ENCODE measurements at regions not wholly inside any gene's neighbourhood (a gene's known extent, or its start where the extent isn't known, plus 50 kb on each side); places are given as distances from the start of the nearest gene placed in this dataset.

DNA sequence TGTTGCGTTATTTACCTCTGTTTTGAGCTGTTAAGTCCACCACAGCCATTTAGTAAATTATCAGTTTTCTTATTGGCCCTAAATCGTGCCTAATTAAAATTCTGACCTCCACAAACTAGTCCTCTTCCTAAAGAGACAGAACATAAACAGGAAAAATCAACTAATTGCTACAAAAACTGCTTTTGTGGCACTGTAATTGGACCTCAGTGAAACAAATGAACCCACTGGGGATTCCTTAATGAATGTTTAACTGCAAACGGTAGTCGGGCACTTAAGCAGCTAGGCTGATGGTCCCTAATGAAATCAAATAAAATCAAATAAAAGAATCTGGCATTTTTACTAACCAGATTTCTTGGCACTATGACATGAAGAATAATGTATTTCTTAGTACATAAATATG is 513.4 kb upstream of the SLC35B3 start:
- ATAC-seq (no peak), DNase-seq (ENCODE audit: low read depth, low spot score) (no peak)
- ChIA-PET POLR2A (no interaction called here), RAD21 (ENCODE audit: low non-redundant PET in 1 of 2, low total read pairs in 2 of 2, uncharacterized antibody in 2 of 2, unreplicated experiment in 2 of 2) (no interaction called here), CTCF (no interaction called here)
- H3K9ac ChIP-seq (ENCODE audit: low read length), result no peak overlapping the region
- no peaks in the 10 kb centered on the region for H3K9me2 ChIP-seq (ENCODE audit: insufficient read depth)
- no peak overlapping the region for H3K4me2 ChIP-seq (ENCODE audit: low read length)
- H3K79me2 ChIP-seq (ENCODE audit: insufficient read depth, low read length), result no peaks in the 10 kb centered on the region
- no peak overlapping the region for H3K27ac ChIP-seq (ENCODE audit: low read depth, low read length)
- intact Hi-C loops (cut with micrococcal nuclease), result no loop called here
- no peaks in the 10 kb centered on the region for H3K27me3 ChIP-seq (ENCODE audit: insufficient read depth, low read length)
- H3K4me3 ChIP-seq (replicated peaks in 1 of 2; ENCODE audit: low read depth in 1 of 2, low read length in 2 of 2), result no peak overlapping the region
- H3K9me3 ChIP-seq (ENCODE audit: control insufficient read depth in 1 of 2, insufficient read depth in 1 of 2, low read depth in 1 of 2, low read length in 2 of 2), result no peaks in the 10 kb centered on the region
- no peaks in the 10 kb centered on the region for H3K36me3 ChIP-seq (ENCODE audit: control insufficient read depth in 1 of 2, insufficient read depth in 2 of 2, low read length in 2 of 2)
- peaks cover 4 to 7% of the 10 kb centered on the region in 2 experiments; a peak in 3 of 4 replicates for H3K4me1 ChIP-seq (ENCODE audit: control insufficient read depth in 1 of 2, insufficient read depth in 2 of 2, low read length in 2 of 2)
- TF ChIP-seq EZH2 (IDR thresholded peaks at IDR 0.05) (no peak), ZBTB33 (IDR thresholded peaks at IDR 0.05; ENCODE audit: extremely low read depth, insufficient replicate concordance, low read length) (no peak), SIN3A (IDR thresholded peaks at IDR 0.05; ENCODE audit: low read depth) (no peak), RAD21 (IDR thresholded peaks at IDR 0.05; ENCODE audit: low read depth) (no peak), ATF3 (IDR thresholded peaks at IDR 0.05) (no peak), YY1 (IDR thresholded peaks at IDR 0.05; ENCODE audit: extremely low read depth, insufficient replicate concordance, low read depth, low read length) (no peak), SP1 (IDR thresholded peaks at IDR 0.05; ENCODE audit: low read depth) (no peak), CBX3 (IDR thresholded peaks at IDR 0.05; ENCODE audit: low read depth) (no peak), FOSL1 (IDR thresholded peaks at IDR 0.05; ENCODE audit: low read depth) (no peak)
- H4K20me1 ChIP-seq (ENCODE audit: insufficient read depth), result no peaks in the 10 kb centered on the region
- no TSS peak for BruUV-seq (replicated peaks)
- no peak overlapping the region for H2AFZ ChIP-seq (ENCODE audit: low read depth, low read length, poor library complexity, severe bottlenecking)

- Histone ChIP-seq H3K9me2 (ENCODE audit: insufficient read depth) (no peaks in the 10 kb centered on the region), H3K9me3 (ENCODE audit: control insufficient read depth in 1 of 2, insufficient read depth in 1 of 2, low read depth in 1 of 2, low read length in 2 of 2) (no peaks in the 10 kb centered on the region)
- no peak for ATAC-seq
- no peak for TF ChIP-seq ZNF274 (IDR thresholded peaks at IDR 0.05; ENCODE audit: low read depth, low read length)
- no peak for TF ChIP-seq ZBTB33 (IDR thresholded peaks at IDR 0.05; ENCODE audit: extremely low read depth, insufficient replicate concordance, low read length)
- TF ChIP-seq, protein P1, sequence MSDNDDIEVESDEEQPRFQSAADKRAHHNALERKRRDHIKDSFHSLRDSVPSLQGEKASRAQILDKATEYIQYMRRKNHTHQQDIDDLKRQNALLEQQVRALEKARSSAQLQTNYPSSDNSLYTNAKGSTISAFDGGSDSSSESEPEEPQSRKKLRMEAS (IDR thresholded peaks at IDR 0.05), result no peak
- no peak for TF ChIP-seq CEBPB (IDR thresholded peaks at IDR 0.05; ENCODE audit: low read depth)
- no peak for TF ChIP-seq ELF1 (IDR thresholded peaks at IDR 0.05; ENCODE audit: borderline replicate concordance, low read depth)
- no peak for TF ChIP-seq POLR2A (IDR thresholded peaks at IDR 0.05; ENCODE audit: borderline replicate concordance, extremely low read depth, insufficient read depth, insufficient read length)
Observed at GRCh38 chr6:8947900-8948299, 512.6 kb upstream of the SLC35B3 start.

More at GRCh38 chr6:8947900-8948299, 512.6 kb upstream of the SLC35B3 start:
- no peaks in the 10 kb centered on the region for H3K4me1 ChIP-seq (ENCODE audit: control insufficient read depth in 1 of 2, insufficient read depth in 2 of 2, low read length in 2 of 2)
- no peaks in the 10 kb centered on the region for H3K36me3 ChIP-seq (ENCODE audit: control insufficient read depth in 1 of 2, insufficient read depth in 2 of 2, low read length in 2 of 2)
- no peak for DNase-seq (ENCODE audit: low read depth, low spot score)
- RAD21 ChIA-PET (ENCODE audit: low non-redundant PET in 1 of 2, low total read pairs in 2 of 2, uncharacterized antibody in 2 of 2, unreplicated experiment in 2 of 2), result no interaction called here
- H3K9ac ChIP-seq (ENCODE audit: low read length), result no peak overlapping the region
- no peak overlapping the region for H3K4me3 ChIP-seq (replicated peaks in 1 of 2; ENCODE audit: low read depth in 1 of 2, low read length in 2 of 2)
- CTCF ChIA-PET, result no interaction called here
- POLR2A ChIA-PET, result no interaction called here
- no peaks in the 10 kb centered on the region for H3K79me2 ChIP-seq (ENCODE audit: insufficient read depth, low read length)
- no peak overlapping the region for H3K4me2 ChIP-seq (ENCODE audit: low read length)
- H2AFZ ChIP-seq (ENCODE audit: low read depth, low read length, poor library complexity, severe bottlenecking), result no peak overlapping the region
- intact Hi-C loops (cut with micrococcal nuclease), result no loop called here
- no peaks in the 10 kb centered on the region for H3K27me3 ChIP-seq (ENCODE audit: insufficient read depth, low read length)
- H3K27ac ChIP-seq (ENCODE audit: low read depth, low read length), result no peak overlapping the region
- no peaks in the 10 kb centered on the region for H4K20me1 ChIP-seq (ENCODE audit: insufficient read depth)
- BruUV-seq (replicated peaks), result no TSS peak
